GM21526 (cell line): ENCODE measurements at regions not wholly inside any gene's neighbourhood (a gene's known extent, or its start where the extent isn't known, plus 50 kb on each side); places are given as distances from the start of the nearest gene placed in this dataset.

ENCODE experiments used
- ATAC-seq: cut with Tn5 transposase; IDR thresholded peaks from one replicate; pipeline ENCODE4 v1.9.1; 2021; ENCODE audit warnings: moderate library complexity; ENCODE audit not compliant: unreplicated experiment, low FRiP score

DNA sequence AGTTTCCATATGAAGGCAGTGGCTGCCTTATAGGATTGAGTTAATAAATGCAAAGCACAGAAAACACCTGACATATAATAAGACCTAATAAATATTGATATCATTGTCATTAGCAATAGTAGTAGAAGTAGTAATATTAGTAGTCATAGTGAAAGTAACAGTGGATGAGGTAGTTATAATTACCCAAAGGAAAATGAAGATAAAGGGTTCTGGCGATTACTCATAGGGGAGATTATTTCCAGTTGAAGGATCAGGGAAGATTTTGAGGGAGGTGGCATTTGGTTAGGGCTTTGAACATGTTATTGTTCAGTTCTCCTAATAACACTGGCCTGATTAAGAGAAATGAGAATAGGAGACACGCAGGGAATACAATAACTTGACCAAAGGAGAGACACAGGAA lies 131.9 kb upstream of the GPRIN3 start:
- ATAC-seq: no peak

DNA sequence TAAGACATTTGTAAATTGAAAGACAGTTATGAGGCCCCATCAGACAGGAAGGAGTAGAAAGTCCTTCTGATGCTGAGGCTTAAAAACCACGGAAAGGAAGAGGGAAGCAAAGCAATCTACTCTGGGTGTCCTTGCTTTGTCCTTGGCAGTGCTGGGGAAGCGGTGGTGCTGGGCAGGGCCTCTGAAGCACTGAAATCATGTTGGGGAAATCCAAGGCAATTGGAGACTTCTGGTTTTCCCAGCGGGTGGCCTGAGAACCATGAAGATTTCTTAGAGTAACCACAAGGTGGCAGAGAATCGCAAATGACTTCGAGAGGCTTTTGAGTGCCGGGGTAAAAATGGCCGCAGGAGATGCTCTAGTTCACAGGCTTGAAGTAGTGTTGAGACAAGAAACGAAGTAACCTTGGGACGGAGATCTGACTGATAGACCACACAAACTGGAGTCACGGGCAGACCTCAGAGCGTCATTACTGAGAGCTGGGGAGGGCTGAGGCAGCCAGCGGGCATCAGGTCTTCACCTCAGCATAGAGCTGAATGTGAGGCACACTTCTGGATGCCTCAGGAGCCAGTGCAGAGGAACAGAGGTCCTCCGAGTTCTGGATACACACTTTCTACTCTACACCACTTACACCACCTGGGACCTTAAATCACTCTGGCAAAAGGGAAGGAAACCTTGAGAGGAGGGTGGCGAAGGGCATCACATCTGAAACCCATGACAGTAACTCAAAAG lies 130.7 kb upstream of the GPRIN3 start:
- no peak for ATAC-seq

DNA sequence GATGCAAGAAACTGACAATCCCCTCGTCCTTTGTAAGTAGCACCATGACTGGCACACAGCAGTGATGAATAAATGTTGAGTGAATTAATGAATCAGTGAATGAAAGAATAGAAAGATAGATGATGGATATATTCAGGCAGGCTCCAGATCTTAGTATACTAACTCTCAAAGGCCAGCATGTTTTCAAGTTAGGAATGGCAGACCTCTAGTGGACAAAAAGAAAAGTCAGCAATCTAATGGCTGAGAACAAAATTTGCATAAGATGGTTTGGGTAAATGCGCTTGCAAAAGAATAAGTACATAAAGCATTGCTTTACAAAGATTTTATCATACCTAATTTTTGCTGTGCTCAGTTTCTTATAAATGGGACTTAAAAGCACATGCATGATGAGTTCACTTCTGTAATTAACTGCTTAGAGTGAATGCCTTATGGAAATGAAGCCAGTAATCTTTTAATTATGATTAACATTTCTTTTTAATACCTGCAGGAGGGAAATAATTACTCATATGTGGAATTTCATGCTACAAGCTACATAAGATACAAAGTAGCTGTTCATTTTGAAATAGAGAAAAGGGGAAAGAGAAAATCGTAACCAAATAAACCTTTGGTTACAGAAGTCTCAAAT lies 126.9 kb upstream of the GPRIN3 start:
- peak; percentile 67 for ATAC-seq

DNA sequence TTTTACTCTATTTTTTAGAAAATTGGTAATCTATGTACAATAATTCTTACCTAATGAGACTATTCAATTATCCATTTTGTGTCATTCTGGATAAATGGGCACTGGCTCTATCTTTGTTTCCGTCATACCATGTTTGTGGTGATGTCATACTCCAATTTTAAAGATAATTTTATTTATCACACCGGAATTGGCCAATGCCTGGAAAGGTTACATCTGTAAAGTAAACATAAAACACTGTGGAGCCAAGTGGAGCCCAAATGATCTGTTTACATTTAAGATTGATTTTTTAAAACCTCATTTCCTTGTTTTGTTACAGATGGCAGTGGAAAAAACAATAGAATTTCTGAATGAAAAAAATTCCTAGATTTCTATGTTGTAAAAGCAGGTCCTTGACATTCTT lies 120.2 kb upstream of the GPRIN3 start:
- no peak for ATAC-seq

- no peak for ATAC-seq
These were observed 117.4 kb upstream of the GPRIN3 start for GRCh38 chr4:89425023-89425422.

DNA sequence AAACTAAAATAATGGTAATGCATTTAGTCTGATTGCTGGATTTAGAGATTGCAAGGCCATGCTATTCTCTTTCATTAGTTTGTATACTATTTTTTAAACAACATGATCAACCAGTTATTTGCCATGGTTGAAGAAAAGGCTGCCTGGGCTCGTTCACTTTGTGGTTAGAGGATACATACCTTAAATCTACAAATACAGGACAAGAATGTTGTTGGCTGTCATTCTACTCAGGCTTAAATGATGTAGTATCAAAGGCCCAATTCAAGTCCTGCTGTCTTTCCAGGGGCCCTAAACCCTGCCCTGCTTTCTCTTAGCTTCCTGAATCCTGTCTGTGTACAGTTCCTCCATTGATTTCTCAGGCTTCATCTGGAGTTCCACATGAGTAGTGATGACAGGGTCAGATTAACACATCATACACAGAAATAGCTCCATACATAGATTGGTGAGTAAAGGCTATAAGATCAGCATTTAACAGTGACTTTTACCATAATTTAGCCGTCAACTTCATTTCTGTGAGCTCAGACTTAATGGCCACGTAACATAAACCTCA lies 114.9 kb upstream of the GPRIN3 start:
- no peak for ATAC-seq

- no peak for ATAC-seq
These were observed 112.9 kb upstream of the GPRIN3 start for GRCh38 chr4:89420507-89420906.

DNA sequence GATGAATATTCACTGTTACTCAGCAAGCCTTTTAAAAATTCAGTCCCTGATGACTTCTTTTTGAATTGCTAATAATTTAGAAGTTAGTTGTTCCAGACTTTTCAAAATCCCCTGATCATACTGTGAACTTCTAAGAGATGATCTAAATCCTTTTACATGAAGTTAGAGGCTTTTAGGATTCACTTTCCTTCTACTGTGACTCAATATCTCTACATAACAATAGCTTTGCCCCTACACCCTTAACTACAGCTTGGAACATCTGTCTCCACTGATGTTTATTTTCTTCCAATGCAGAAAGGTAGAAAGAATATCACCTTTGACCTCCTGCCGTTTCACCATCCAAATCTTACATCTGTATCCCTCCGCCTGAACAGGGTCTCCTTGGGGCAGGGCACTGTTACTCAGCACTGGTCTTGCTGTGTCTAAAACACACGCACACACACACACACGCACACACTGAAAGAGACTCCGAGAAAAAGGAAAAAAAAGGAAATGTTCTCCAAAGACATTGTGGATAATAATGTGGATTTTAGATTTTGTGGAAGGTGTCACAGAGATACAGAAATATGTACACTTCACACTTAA lies 111.6 kb upstream of the GPRIN3 start:
- ATAC-seq: no peak

DNA sequence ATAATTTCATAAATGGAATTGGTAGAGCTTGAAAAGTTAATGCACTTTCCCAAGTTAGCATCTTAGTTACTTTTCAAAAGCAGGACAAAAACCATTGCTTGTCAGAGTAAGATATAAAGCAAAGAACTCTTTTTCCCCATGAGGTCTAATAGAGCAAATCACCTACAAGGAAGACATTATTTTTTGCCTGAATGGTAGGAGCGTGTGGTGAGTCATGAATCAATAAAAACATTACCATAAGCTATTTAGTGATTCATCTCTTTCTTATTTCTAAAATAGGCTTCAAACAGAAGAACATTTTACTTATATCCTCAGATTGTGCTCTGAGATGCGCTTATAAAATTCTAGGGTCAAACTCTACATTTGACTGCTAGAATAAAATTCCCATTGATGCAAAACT lies 109.4 kb upstream of the GPRIN3 start:
- ATAC-seq: no peak

DNA sequence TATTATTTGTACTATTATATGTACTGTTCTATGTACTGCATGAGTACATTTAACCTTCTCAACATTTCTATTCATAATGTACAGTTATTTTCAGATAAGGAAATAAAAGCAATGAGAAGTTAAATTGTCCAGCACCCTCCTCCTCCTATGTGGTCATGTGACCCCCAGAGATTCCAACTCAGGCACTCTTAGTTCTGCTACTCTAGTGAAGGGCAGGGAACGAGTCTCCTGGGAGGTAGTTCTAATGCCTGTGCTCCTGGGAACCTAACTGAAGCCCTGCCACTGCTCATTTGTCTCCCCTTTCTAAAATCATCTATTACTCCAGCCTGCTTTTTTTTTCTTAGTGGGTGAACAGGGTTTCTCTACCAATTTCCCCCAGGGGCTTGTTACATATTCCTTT lies 105.9 kb upstream of the GPRIN3 start:
- ATAC-seq: no peak

- no peak for ATAC-seq
These were observed 104.1 kb upstream of the GPRIN3 start for GRCh38 chr4:89411539-89412309.

- ATAC-seq: no peak
These were observed 103.1 kb upstream of the GPRIN3 start for GRCh38 chr4:89410687-89411086.

DNA sequence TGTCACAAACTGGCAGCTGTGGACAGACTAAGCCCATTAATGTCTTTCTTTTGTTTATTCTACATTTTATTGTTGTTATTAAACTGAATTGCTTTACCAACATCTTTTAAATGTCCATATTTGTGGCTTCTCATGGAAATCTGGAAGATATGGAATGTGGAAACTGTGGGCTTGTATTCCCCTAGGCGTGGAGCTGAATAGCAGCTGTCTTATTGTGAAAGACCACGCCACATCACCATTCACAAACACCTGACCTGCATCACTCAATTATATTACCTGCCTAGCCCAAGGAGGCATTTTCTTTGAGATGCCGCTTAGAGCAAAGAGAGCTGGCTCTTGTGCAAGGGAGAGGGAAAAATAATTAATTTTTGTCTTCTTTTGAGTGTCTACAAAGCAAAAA lies 96.9 kb upstream of the GPRIN3 start:
- no peak for ATAC-seq

- ATAC-seq: no peak
These were observed 96.2 kb upstream of the GPRIN3 start for GRCh38 chr4:89403826-89404225.

GRCh38 chr4:89400287-89401035 lies 92.9 kb upstream of the GPRIN3 start:
- ATAC-seq: no peak

DNA sequence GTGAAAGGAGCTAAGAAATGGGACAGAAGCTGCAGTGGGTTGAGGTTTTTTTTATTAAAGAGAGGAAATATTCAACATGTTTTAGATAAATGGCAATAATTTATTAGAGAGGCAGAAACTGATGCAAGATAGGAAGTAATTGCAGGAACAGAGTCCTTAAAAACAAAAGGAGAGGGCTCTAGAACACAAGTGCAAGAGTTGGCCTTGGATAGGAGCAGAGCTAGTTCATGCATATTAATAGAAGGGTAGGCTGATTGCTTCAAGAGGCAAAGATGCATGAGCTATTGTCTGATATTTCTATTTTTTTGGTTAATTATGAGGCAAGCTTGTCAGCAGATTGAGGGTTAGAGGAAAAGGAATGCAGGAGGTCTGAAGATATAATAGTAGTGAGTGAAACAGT lies 91.0 kb upstream of the GPRIN3 start:
- no peak for ATAC-seq

GRCh38 chr4:89398146-89398545 lies 90.5 kb upstream of the GPRIN3 start:
- ATAC-seq: no peak

DNA sequence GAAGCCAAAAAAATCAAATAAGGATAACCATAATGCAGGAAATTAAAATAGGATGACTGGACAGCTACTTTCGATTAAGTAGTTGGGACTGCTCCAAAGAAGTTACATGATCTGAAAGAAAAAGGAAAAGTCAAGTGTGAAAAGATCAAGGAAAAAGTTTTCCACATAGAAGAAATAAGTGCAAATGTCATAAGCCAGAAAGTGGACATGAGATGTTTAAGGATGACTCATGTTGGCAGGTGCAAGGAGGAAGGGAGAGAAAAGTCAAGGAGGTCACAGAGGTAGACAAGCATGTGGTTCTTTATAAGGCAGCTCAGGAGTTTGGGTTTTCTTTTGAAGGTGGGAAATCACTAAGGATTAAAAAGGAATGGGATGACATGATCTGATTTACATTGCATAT lies 89.8 kb upstream of the GPRIN3 start:
- no peak for ATAC-seq

DNA sequence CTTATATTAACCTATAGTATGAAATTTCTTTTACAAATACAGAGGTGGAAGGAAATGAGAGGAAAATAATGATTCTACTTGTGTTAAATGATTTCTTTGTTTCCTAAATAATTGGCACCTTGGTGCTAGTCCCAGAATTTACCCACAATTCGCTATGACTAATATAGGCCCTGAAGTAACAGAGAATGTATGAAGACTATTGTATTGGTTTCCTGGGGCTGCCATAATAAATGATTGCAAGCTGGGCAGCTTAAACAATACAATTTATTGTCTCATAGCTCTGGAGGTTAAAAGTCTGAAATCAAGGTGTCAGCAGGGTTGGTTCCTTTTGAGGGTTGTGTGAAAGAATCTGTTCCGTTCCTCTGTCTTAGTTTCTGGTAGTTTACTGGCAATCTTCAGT lies 74.8 kb upstream of the GPRIN3 start:
- ATAC-seq: no peak

DNA sequence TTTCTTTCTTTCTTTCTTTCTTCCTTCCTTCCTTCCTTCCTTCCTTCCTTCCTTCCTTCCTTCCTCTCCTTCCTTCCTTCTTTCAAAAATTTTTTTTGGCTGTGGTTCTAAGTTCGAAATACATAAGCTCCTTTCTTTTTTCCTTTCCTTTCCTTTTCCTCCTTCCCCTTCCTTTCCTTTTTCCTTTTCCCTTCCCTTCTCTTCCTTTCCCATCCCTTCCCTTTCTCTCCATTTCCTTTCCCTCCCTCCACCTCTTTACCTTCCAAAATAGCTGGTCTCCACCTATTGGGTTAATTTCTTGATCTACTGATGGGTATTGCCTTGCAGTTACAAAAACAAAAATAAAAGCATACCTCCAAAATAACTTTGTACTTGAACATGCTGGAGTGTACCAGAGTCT lies 73.4 kb upstream of the GPRIN3 start:
- ATAC-seq: no peak
